Stimulated activated CD8-positive, alpha-beta memory T cell treated with anti-CD3 and anti-CD28 coated beads, Interleukin-4, amount 100 ng/mL, for 48 hours (primary cell): ENCODE measurements at regions not wholly inside any gene's neighbourhood (a gene's known extent, or its start where the extent isn't known, plus 50 kb on each side); places are given as distances from the start of the nearest gene placed in this dataset.
A peak's percentile ranks its signal among the peaks of the same experiment; 100 is the strongest.

Experiments
- DNase-seq: peaks from one replicate; pipeline ENCODE4 v3.0.0-alpha.2; 2020

- no peak for DNase-seq
Measured at GRCh38 chr4:17164666-17165065, 266.2 kb upstream of the LDB2 start.

- no peak for DNase-seq
Measured at GRCh38 chr4:17163156-17163771, 264.8 kb upstream of the LDB2 start.

- DNase-seq = no peak
Measured at GRCh38 chr4:17157304-17157703, 258.9 kb upstream of the LDB2 start.

DNA sequence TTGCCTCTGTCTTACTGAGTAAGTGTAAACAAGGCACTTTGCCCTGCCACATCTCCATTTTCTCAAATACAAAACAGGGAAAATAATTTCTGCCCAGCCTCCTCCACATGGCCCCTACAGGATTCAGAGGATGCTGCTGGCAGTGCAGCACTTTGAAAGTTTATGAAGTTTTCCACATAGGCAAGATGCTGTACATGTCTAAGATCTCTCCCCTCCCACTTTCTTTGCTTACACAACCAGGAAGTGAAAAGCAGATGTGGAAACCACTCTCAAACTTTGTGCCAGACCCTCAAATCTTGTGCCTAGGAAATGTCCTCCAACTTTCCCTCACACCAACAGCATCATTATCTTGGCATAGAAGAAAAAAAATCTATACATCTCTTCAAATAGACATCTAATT lies 257.0 kb upstream of the LDB2 start:
- DNase-seq = no peak

DNA sequence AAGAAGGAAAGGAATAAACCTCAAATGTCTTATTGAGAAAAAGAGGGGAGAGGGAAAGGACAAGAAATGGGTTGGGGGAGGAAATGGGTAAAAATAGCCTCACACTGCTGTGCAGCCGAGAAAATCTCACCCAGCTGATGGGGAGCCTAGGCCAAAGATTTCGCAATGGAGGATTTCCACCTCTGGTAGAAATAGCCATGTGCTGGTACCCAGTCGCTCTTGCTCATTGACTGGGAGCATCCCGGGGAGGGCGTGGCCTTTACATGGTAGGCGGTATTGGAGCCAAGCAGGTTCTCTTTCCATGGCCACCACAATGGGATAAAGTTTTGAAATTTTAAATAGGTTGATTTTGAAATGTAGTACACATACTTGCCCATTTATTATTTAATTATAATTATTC lies 255.1 kb upstream of the LDB2 start:
- no peak for DNase-seq

DNA sequence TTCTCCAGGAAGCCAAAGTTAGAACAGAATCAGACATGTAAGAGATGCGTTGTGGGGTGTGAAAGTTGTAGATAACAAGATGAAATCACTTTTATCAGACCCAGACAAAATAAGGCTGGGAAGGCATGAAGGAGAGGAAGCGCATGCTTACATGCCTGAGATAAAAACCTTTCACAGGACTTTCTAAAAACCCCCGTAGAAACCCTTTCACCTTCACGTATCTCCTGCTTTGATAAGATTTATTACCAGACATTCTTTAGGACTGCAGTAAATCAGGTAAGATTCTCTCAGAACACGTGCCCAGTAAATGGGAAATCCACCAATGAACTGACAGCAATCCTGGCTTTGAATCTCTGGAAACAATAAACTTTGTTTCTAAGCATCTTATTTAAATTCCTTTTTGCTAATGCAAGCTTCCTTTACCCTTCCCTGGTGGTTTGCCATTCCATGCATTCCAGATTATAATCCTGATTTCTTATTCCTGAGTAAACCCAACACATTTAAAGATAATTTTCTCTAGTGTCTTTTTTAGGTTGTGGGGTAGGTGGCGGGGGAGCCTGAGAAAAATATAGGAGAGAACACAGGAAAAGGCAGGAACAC lies 254.6 kb upstream of the LDB2 start:
- DNase-seq = no peak

DNA sequence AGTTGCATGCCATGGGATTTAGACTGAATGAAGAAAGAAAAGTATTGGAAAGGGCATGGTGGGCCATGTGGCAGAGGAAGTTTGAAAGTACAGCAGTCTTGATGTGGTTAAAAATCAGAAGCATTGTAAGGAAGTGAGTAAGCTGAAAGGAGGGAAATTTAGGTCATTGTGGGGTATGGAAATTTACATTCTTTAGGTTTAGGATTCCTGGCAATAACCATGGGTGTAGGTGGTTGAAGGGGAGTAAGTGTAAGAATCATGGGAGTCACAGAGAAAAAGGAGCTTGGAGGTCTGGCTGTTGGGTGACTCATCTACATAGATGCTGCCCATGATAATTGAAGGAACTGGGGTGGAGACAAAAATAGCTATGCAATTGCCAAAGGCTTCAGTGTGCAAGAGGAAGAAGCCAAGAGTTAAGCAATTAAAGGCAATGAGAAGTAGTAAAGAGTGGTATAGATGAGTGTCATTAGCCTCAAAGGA lies 243.8 kb upstream of the LDB2 start:
- DNase-seq = no peak

GRCh38 chr4:17138847-17139246 lies 240.4 kb upstream of the LDB2 start:
- DNase-seq = no peak

GRCh38 chr4:17134565-17134964 lies 236.1 kb upstream of the LDB2 start:
- DNase-seq = no peak

GRCh38 chr4:17134100-17134499 lies 235.7 kb upstream of the LDB2 start:
- DNase-seq = no peak

DNA sequence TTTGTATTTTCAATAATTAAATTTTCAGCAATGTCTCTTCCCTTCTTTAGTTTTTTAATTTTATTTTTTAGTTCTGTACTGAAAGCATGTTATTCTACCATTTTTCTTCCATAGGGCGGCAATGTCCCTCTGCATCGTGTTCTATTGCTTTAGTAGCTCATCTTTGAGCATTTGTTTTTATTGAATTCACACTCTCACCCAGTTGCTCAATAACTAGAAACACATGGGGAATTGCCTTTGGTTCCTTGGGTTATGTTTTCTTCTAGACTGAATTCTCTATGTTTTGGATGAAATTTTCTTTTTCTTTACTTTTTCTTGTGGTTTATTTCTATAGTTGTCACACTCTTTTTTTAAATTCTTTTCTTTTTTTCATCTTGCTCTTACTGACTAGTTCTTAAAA lies 233.8 kb upstream of the LDB2 start:
- no peak for DNase-seq

DNA sequence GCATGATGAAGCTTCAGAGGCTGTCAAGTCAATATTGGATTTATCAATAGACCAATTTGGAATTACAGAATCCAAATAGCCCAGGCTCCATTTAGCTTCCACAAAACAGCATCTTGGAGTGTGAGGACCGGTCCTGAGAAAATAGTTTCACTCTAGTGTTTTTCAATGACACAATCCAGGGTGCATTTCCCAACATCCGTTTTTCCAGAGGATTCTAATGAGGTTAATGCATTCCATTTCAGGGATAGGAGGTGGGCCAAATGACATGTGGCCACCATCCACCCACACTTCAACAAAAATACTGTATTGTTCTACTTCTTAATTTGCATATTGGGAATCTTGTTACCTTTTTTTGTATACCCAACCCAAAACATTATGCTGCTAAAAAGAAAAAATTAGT lies 229.8 kb upstream of the LDB2 start:
- DNase-seq = no peak

DNA sequence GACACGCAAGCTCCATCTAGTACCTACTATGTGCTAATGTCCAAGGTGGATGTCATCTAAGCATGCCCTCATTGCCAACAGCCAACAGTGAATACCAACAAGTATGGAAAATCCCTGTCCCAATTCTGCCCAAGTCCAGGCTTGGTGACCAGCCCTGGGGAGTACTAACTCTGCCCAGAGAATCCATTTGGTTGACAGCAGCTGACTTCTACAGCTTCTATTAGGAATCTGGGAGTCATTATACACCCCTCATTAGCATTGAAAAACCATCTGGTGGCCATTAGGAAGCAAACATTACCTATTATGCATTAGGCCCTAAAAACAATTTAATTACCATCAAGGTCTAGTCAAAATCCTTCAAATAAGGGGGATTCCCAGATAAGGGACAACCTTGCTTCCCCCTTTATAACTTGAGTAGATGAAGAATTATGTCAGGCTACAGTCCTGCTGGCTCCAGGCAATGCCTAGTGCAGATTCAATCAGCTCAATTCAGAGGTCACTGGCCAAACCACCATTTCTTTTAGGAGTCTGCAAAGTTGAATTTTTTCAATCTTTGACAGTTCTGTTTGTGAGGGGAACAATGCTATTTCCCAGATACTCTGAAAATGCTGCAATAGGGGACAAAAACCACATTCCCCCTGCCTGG lies 228.0 kb upstream of the LDB2 start:
- DNase-seq = no peak

GRCh38 chr4:17124767-17125166 lies 226.3 kb upstream of the LDB2 start:
- no peak for DNase-seq

- DNase-seq = no peak
Measured at GRCh38 chr4:17120761-17121160, 222.3 kb upstream of the LDB2 start.

DNA sequence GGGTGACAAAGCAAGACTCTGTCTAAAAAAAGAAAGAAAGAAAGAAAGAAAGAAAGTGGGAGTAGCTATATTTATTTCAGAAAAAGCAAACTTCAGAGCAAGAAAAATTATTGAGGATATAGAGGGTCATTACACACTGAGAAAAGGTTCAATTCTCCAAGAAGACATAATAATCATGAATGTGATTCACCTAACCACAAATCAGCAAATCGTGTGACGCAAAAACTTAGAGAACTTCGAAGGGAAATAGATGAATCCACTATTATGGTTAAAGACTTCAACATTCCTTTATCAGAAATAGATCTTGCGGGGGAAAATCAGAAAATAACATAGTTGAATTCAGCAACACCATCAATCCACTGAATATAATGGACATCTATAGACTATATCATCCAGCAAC lies 219.3 kb upstream of the LDB2 start:
- DNase-seq = no peak

- no peak for DNase-seq
Measured at GRCh38 chr4:17115583-17115982, 217.1 kb upstream of the LDB2 start.

- peak; percentile 34 for DNase-seq
Measured at GRCh38 chr4:17112292-17112659, 213.8 kb upstream of the LDB2 start.

DNA sequence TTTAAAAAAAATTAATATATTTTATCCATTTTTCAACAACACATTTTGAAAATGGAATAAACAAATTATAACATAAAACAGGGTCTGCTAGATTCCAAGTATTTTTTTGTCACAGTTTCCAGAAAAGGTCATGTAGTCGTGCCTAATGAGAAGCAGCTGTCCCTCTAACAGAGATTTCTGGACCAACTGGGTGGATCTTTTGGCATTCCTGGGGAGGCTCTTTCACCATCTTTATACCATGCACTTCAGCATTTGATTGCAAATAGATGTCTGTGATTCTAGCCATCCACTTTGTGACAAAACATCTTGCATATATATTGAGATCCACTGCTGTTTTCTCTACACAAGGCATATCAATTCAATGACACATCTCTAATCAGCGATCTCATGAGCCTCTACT lies 210.7 kb upstream of the LDB2 start:
- DNase-seq = no peak

- no peak for DNase-seq
Measured at GRCh38 chr4:17103231-17103630, 204.8 kb upstream of the LDB2 start.

DNA sequence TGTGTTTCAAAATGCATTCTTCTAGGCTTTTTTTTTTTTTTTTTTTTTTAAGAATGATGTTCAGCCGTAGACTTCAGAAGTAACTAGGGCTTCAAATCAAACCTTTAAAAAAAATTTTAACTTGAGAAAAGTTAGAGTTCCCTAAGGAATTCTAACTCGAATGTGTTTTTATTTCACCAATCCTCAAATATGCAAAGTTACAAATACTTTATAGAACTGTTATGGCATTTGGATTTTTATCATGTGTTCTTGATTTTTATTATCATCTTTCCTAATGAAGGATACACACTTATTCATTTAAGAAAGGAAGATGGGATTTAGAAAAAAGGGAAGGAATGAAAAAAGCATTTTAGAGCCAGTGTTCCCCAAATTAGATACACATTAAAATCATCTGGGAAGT lies 200.6 kb upstream of the LDB2 start:
- no peak for DNase-seq

DNA sequence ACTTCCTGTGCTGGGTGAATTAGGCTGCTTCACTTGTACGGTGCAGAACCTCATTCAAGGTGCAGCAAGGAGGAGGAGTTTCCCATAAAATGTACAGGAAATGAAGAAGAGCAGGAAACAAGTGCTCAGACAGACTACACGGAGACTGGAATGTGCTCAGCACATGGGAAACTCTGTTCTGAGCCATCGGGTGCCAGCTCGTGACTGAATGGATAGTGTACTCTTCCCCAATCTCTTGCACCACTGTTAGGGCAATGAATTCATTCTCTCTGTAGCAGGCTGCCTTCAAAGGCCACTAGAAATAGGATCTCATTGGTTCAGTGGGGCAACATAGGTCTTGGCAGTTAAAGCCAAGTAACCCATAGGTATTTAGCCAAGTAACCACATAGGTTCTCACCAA lies 200.0 kb upstream of the LDB2 start:
- no peak for DNase-seq

DNA sequence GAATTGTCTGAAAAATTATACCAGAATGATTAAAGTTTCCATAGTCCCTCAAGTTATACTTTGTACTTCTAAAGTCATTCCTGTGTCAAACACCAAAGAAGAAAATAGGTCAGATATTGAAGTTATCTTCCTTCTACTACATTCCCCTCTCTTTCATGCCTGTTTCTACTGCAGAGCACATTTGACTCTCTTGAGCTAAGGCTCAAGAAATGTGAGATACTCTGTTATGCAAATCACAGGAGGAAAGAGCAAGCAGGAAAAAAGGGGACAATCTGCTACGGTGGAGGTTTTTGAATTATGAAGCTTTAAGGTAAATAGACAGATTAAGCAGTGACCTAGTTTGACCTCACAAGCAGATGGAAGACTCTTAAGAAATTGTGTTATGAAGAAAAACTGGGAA lies 198.9 kb upstream of the LDB2 start:
- DNase-seq = no peak

DNA sequence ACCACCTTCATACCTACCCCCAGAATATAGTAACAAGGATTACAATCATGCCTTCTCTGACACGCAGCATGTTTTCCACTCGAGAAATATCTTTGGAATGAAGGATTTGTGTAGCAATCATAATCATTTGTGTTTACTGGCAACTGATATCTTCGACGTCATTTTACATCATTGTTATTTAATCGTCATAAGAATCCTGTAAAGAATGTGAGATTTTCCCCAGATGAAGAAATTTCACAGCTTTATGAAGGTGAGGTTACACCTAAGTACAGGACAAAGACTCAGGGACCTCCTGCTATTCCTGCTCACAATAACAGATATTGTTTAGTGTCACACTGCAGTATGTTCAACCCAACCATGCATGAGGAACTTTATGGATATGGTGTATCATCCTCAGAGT lies 198.2 kb upstream of the LDB2 start:
- no peak for DNase-seq

DNA sequence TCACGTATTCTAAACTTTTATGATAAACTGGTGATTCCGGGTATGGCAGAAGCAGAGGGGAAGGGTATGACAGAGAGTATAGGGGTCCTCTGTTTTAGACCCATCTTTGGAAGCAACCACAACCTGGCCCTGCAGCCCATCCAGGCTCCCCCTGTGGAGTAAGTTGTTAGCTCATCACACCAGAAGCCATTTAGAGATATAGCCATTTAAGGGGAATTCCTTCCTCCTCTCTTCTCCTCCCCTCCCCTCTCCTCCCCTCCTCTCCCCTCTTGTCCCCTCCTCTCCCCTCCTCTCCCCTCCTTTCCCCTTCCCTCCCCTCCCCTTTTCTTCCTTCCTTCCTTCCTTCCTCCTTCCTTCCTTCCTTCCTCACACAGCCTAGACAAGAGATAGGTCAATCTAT lies 197.3 kb upstream of the LDB2 start:
- DNase-seq = no peak
